Coronary artery (tissue), 2 donors: ENCODE measurements at regions not wholly inside any gene's neighbourhood (a gene's known extent, or its start where the extent isn't known, plus 50 kb on each side); places are given as distances from the start of the nearest gene placed in this dataset.

Experiments
- DNase-seq: peaks from one replicate; pipeline ENCODE4 v3.0.0-alpha.2; 2017; ENCODE audit warnings: low spot score
- H3K27ac ChIP-seq, 2 donors: fragments of 200-600 bp; sonication (generic); one replicate each; pipeline ENCODE4 v1.5.1; 2016 to 2019
- H3K4me3 ChIP-seq: fragments of 200-600 bp; sonication (generic); 2 replicates; pipeline ENCODE4 v1.5.1; 2016; ENCODE audit warnings: mild to moderate bottlenecking, moderate library complexity
- CTCF ChIP-seq: fragments of 200-600 bp; sonication (generic); IDR thresholded peaks from one replicate; pipeline ENCODE4 v1.5.1; 2019; ENCODE audit warnings: antibody characterized with exemption

DNA sequence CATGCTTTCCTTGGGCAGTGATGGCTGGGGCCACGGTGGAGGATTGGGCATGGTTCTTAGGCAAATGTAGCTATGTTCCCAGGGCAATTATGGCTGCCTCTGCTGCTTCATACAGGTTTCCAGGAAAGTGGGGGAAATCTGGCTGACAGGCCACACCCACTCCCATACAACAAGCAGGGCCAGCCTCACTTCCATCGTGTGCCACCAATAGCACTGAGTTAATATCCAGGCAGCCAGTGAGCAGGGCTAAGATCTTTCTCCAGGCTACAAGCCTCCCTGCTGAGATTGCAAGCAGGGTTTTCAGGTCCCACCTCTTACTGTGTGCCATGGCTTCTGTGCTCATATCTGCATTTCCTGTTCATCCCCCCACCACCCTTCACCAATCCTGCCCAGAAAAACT is 1291.9 kb downstream of the SI start:
- Histone ChIP-seq H3K27ac (no peak overlapping the region), H3K4me3 (no peak overlapping the region)
- no peak for TF ChIP-seq CTCF
- DNase-seq = no peak

DNA sequence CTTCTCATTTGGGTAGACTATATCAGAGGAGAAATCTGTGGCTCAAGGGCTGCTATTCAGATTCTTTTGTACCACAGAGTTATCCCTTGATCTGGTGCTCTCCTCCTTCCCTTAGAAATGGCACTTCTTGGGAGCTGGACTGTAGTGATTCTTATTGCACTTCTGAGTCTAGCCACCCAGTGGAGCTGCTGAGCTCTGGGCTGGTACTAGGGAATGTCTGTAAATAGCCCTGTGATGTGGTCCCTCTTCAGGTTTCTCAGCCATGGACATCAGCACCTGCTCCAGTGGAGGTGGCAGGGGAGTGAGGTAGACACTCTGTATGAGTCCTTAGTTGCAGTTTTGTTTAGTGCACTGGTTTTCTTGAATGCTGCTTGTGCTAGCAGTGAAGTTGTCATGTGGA is 1292.6 kb downstream of the SI start:
- no peak overlapping the region for H3K4me3 ChIP-seq
- no peak overlapping the region for H3K27ac ChIP-seq
- DNase-seq = no peak
- TF ChIP-seq CTCF = no peak

- no peak for DNase-seq
- Histone ChIP-seq H3K27ac (no peak overlapping the region), H3K4me3 (no peak overlapping the region)
- TF ChIP-seq CTCF = no peak
Observed at GRCh38 chr3:163779396-163780344, 1298.6 kb downstream of the SI start.

DNA sequence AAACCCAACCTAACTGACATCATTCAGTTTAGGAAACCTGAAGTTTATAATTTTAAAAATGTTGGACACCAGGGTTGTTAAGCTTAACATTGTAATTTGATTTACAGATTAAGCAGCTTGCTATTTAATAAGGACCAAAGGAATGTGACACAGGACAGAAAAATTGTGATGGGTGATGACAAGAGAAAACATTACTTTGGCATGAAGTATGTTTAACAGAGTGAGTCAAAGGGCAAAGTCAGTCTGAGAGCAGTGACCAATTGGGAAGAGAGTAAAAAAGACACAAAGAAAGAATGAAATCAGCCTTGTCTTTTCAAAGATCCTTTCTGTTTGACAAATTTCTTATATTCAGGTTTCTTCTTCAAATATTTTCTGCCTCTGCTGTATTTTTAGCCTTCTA is 1301.6 kb downstream of the SI start:
- H3K27ac ChIP-seq = no peak overlapping the region
- TF ChIP-seq CTCF = no peak
- no peak overlapping the region for H3K4me3 ChIP-seq
- DNase-seq = no peak

DNA sequence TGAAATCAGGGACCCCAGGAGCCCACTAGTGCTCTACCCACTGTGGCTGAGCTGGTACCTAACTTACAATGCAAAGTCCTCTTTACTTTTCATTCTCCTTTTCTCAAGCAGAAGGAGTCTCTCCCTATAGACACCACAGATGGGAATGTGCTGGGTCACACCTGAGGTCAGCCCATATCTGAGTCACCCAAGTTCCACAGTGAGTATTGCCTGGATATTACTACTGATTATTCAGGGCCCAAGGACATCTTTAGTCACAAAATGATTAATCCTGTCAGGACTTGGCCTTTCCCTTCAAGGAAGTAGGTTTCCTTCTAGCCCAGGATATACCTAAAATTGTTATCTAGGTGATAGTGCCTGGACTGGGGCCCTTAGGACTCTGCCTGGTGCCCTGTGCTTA is 1305.2 kb downstream of the SI start:
- no peak for TF ChIP-seq CTCF
- H3K4me3 ChIP-seq = no peak overlapping the region
- DNase-seq = no peak

DNA sequence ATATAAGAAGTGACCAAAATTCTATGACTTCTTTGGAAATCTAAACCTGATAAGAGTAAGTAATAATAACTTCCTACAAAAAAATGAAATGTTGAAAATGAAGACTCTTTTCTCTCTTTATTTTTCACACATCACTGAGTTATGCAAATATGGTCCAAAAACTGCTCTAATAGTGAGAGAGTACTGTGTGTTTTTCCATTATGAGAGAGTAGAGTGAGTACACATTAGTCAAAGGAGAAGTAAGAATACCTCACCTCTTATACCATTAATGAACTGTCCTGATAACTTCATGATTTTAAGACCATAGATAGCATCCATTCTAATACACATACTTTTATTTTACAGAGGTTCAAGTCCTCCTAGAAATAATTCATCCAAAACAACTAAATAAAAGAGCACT is 1310.2 kb downstream of the SI start:
- no peak for DNase-seq
- no peak for TF ChIP-seq CTCF
- no peak overlapping the region for H3K4me3 ChIP-seq
- no peak overlapping the region for H3K27ac ChIP-seq

More for the DNA sequence above, 1305.2 kb downstream of the SI start:
- H3K27ac ChIP-seq = no peak overlapping the region

- no peak overlapping the region for H3K4me3 ChIP-seq
- no peak for TF ChIP-seq CTCF
- DNase-seq = no peak
- H3K27ac ChIP-seq = no peak overlapping the region
Observed at GRCh38 chr3:163766112-163766511, 1312.2 kb downstream of the SI start.
